HL-60 (cell line): ENCODE measurements at regions not wholly inside any gene's neighbourhood (a gene's known extent, or its start where the extent isn't known, plus 50 kb on each side); places are given as distances from the start of the nearest gene placed in this dataset.

ENCODE experiments used
- DNase-seq, 2 experiments: peaks; one replicate each; pipeline ENCODE4 v3.0.0-alpha.2; 2010 to 2020; ENCODE audit warnings: low read depth in 1 of 2, low spot score in 1 of 2
- H3K27ac ChIP-seq: fragments of 250-450 bp; sonication (Bioruptor Pico); replicated peaks from 2 replicates; pipeline ENCODE4 v1.5.1; 2020; ENCODE audit warnings: mild to moderate bottlenecking, moderate library complexity
- H3K27me3 ChIP-seq: fragments of 250-450 bp; sonication (Bioruptor Pico); 2 replicates; pipeline ENCODE4 v1.5.1; 2021; ENCODE audit warnings: mild to moderate bottlenecking, moderate library complexity; ENCODE audit not compliant: insufficient read depth, poor library complexity, severe bottlenecking
- H3K4me3 ChIP-seq: replicated peaks from 2 replicates; pipeline ENCODE4 v1.5.1; 2011; ENCODE audit warnings: mild to moderate bottlenecking, control low read depth, low read length; ENCODE audit not compliant: insufficient read depth
- CTCF ChIP-seq: IDR thresholded peaks from one replicate; pipeline ENCODE4 v1.5.1; 2011; ENCODE audit warnings: low read length, control low read depth, inconsistent platforms; ENCODE audit not compliant: insufficient read depth
- GABPA ChIP-seq: IDR thresholded peaks from 2 replicates; pipeline ENCODE4 v1.6.1; 2012; ENCODE audit warnings: low read depth
- POLR2AphosphoS5 ChIP-seq: IDR thresholded peaks from 2 replicates; pipeline ENCODE4 v1.6.1; 2012; ENCODE audit warnings: low read depth
- REST ChIP-seq: IDR thresholded peaks from 2 replicates; pipeline ENCODE4 v1.6.1; 2012; ENCODE audit warnings: low read depth; ENCODE audit not compliant: insufficient replicate concordance
- SPI1 ChIP-seq: IDR thresholded peaks from 2 replicates; pipeline ENCODE4 v1.6.1; 2012; ENCODE audit warnings: low read depth, mild to moderate bottlenecking, borderline replicate concordance

GRCh38 chr18:34025191-34025801, 199.4 kb downstream of the NOL4 start:
- DNase-seq = no peak
- TF ChIP-seq REST (no peak), SPI1 (no peak), POLR2AphosphoS5 (no peak), CTCF (no peak), GABPA (no peak)
- Histone ChIP-seq H3K27ac (no peak overlapping the region), H3K4me3 (no peak overlapping the region), H3K27me3 (no peaks in the 10 kb centered on the region)

- H3K4me3 ChIP-seq = no peak overlapping the region
- no peak for TF ChIP-seq GABPA
- no peak for TF ChIP-seq SPI1
- no peak for TF ChIP-seq POLR2AphosphoS5
- TF ChIP-seq REST = no peak
- TF ChIP-seq CTCF = no peak
- no peak for DNase-seq
- H3K27me3 ChIP-seq = no peaks in the 10 kb centered on the region
- no peak overlapping the region for H3K27ac ChIP-seq
Measured at GRCh38 chr18:34023471-34023870, 201.2 kb downstream of the NOL4 start.

GRCh38 chr18:34018336-34018735, 206.4 kb downstream of the NOL4 start:
- TF ChIP-seq SPI1 (no peak), CTCF (no peak), POLR2AphosphoS5 (no peak), GABPA (no peak), REST (no peak)

More at GRCh38 chr18:34018336-34018735, 206.4 kb downstream of the NOL4 start:
- Histone ChIP-seq H3K4me3 (no peak overlapping the region), H3K27ac (no peak overlapping the region), H3K27me3 (no peaks in the 10 kb centered on the region)
- no peak for DNase-seq
